Hepatocyte (in vitro differentiated cells): ENCODE measurements at regions not wholly inside any gene's neighbourhood (a gene's known extent, or its start where the extent isn't known, plus 50 kb on each side); places are given as distances from the start of the nearest gene placed in this dataset.

ENCODE experiments used
- DNase-seq: peaks from one replicate; pipeline ENCODE4 v3.0.0-alpha.2; 2016; ENCODE audit warnings: low spot score
- H2AFZ ChIP-seq: fragments of 200-600 bp; sonication (generic); 2 replicates; pipeline ENCODE4 v1.6.0; 2016; ENCODE audit warnings: antibody characterized with exemption, mild to moderate bottlenecking
- H3K27ac ChIP-seq: fragments of 200-600 bp; sonication (generic); 2 replicates; pipeline ENCODE4 v1.5.1; 2016; ENCODE audit warnings: mild to moderate bottlenecking
- H3K27me3 ChIP-seq: fragments of 200-600 bp; sonication (generic); 2 replicates; pipeline ENCODE4 v1.6.1; 2016
- H3K36me3 ChIP-seq: fragments of 200-600 bp; sonication (generic); replicated peaks from 2 replicates; pipeline ENCODE4 v1.5.1; 2016; ENCODE audit warnings: low read depth; ENCODE audit not compliant: insufficient read depth
- H3K4me1 ChIP-seq: fragments of 200-600 bp; sonication (generic); 2 replicates; pipeline ENCODE4 v1.5.1; 2016; ENCODE audit warnings: mild to moderate bottlenecking, moderate library complexity; ENCODE audit not compliant: insufficient read depth
- H3K4me2 ChIP-seq: fragments of 200-600 bp; sonication (generic); 2 replicates; pipeline ENCODE4 v1.6.0; 2016
- H3K4me3 ChIP-seq: fragments of 200-600 bp; sonication (generic); 2 replicates; pipeline ENCODE4 v1.5.1; 2016; ENCODE audit warnings: mild to moderate bottlenecking
- H3K79me2 ChIP-seq: fragments of 200-600 bp; sonication (generic); 2 replicates; pipeline ENCODE4 v1.6.0; 2017; ENCODE audit warnings: mild to moderate bottlenecking
- H3K9me2 ChIP-seq: fragments of 200-600 bp; sonication (generic); replicated peaks from 2 replicates; pipeline ENCODE4 v1.6.0; 2017; ENCODE audit warnings: mild to moderate bottlenecking; ENCODE audit not compliant: insufficient read depth
- H3K9me3 ChIP-seq: fragments of 200-600 bp; sonication (generic); 2 replicates; pipeline ENCODE4 v1.5.1; 2016; ENCODE audit warnings: low read depth, mild to moderate bottlenecking
- H4K20me1 ChIP-seq: fragments of 200-600 bp; sonication (generic); 2 replicates; pipeline ENCODE4 v1.6.0; 2016; ENCODE audit warnings: mild to moderate bottlenecking; ENCODE audit not compliant: insufficient read depth, poor library complexity, severe bottlenecking
- EZH2 ChIP-seq: fragments of 200-600 bp; sonication (generic); IDR thresholded peaks from 2 replicates; pipeline ENCODE4 v1.6.1; 2016; ENCODE audit warnings: antibody characterized with exemption, mild to moderate bottlenecking, borderline replicate concordance
- EZH2phosphoT487 ChIP-seq: fragments of 200-600 bp; sonication (generic); IDR thresholded peaks from one replicate; pipeline ENCODE4 v1.6.1; 2018; ENCODE audit warnings: antibody characterized with exemption, mild to moderate bottlenecking, low read depth, moderate library complexity; ENCODE audit not compliant: unreplicated experiment, severe bottlenecking
- WGBS: methylation state at CpG from one replicate; pipeline ENCODE4 v1.1.6; 2016; ENCODE audit warnings: low lambda C conversion rate; ENCODE audit errors: missing lambda C conversion rate; 5-methylcytosine and 5-hydroxymethylcytosine counted together
- TF ChIP-seq, protein P1 (sequence below): fragments of 200-600 bp; sonication (generic); IDR thresholded peaks from 2 replicates; pipeline ENCODE4 v1.5.1; 2016; ENCODE audit warnings: antibody characterized with exemption, mild to moderate bottlenecking; ENCODE audit not compliant: poor library complexity

- no peak overlapping the region for H2AFZ ChIP-seq
- peaks cover 15% of the 10 kb centered on the region for H3K4me1 ChIP-seq
- no peaks in the 10 kb centered on the region for H3K9me3 ChIP-seq
- peak; percentile 60 for DNase-seq
- H3K79me2 ChIP-seq = no peaks in the 10 kb centered on the region
- 58% methylated on average over 27 of the region's 27 CpGs for WGBS
- no peaks in the 10 kb centered on the region for H4K20me1 ChIP-seq
- H3K9me2 ChIP-seq = no peaks in the 10 kb centered on the region
- peak overlapping the region; percentile 73 for H3K27ac ChIP-seq
- TF ChIP-seq EZH2 (no peak), EZH2phosphoT487 (no peak)
- TF ChIP-seq, protein P1, sequence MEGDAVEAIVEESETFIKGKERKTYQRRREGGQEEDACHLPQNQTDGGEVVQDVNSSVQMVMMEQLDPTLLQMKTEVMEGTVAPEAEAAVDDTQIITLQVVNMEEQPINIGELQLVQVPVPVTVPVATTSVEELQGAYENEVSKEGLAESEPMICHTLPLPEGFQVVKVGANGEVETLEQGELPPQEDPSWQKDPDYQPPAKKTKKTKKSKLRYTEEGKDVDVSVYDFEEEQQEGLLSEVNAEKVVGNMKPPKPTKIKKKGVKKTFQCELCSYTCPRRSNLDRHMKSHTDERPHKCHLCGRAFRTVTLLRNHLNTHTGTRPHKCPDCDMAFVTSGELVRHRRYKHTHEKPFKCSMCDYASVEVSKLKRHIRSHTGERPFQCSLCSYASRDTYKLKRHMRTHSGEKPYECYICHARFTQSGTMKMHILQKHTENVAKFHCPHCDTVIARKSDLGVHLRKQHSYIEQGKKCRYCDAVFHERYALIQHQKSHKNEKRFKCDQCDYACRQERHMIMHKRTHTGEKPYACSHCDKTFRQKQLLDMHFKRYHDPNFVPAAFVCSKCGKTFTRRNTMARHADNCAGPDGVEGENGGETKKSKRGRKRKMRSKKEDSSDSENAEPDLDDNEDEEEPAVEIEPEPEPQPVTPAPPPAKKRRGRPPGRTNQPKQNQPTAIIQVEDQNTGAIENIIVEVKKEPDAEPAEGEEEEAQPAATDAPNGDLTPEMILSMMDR = no peak
- H3K4me2 ChIP-seq = peak overlapping the region; percentile 51
- no peak overlapping the region for H3K4me3 ChIP-seq
- no peaks in the 10 kb centered on the region for H3K36me3 ChIP-seq
- H3K27me3 ChIP-seq = no peaks in the 10 kb centered on the region
Observed at GRCh38 chr22:27420817-27421361, 380.7 kb downstream of the MN1 start.

DNA sequence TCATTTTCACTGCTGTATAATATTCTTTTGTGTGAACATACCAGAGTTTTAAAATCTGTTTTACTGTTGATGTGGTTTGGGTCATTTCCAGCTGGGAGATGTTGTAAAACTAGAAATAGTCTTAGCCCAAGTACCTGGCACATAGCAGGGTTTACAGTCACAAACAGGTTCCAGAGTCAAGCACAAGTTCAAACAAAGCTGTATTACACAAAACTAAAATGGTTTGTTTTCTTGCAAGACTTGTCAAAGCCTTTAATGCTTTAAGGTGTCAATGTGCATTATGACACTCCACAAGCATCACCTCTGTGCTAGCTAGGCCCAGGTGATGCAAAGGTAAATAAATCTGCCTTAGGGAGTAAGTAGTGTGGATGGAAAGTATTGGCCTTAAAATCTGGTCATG lies 379.1 kb downstream of the MN1 start:
- Histone ChIP-seq H3K4me1 (peaks cover 8% of the 10 kb centered on the region), H2AFZ (no peak overlapping the region), H3K4me3 (no peak overlapping the region), H3K9me3 (no peaks in the 10 kb centered on the region), H3K9me2 (no peaks in the 10 kb centered on the region), H3K27me3 (no peaks in the 10 kb centered on the region), H3K79me2 (no peaks in the 10 kb centered on the region), H3K27ac (no peak overlapping the region), H3K36me3 (no peaks in the 10 kb centered on the region), H3K4me2 (no peak overlapping the region), H4K20me1 (no peaks in the 10 kb centered on the region)
- TF ChIP-seq, protein P1 = no peak
- TF ChIP-seq EZH2phosphoT487 (no peak), EZH2 (no peak)
- DNase-seq = no peak

- Histone ChIP-seq H3K36me3 (no peaks in the 10 kb centered on the region), H2AFZ (no peak overlapping the region), H3K79me2 (no peaks in the 10 kb centered on the region), H3K9me3 (no peaks in the 10 kb centered on the region), H3K27ac (no peak overlapping the region), H3K27me3 (no peaks in the 10 kb centered on the region), H3K4me2 (no peak overlapping the region), H3K9me2 (no peaks in the 10 kb centered on the region), H3K4me3 (no peak overlapping the region), H3K4me1 (peaks cover 8% of the 10 kb centered on the region), H4K20me1 (no peaks in the 10 kb centered on the region)
- TF ChIP-seq EZH2phosphoT487 = no peak
- TF ChIP-seq, protein P1 = no peak
- no peak for TF ChIP-seq EZH2
- no peak for DNase-seq
Observed at GRCh38 chr22:27424319-27424718, 377.2 kb downstream of the MN1 start.

DNA sequence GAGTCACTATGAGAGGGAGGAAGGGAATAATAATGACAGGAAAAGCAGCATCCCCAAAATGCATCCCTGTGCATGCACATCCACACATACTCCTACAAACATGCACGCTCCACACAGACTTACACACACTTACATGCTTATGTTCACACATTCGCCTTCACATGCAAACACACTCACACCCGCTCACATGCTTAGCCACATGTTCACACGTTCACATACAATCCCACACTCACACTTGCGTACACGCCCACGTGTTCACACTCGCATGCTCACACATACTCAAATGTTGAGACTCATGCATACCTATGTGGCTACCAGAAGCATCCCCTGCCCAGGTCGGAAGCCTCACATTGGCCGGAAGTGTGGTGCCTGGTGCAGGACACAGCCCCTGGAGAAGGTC lies 372.1 kb downstream of the MN1 start:
- H3K9me3 ChIP-seq = no peaks in the 10 kb centered on the region
- H3K4me2 ChIP-seq = no peak overlapping the region
- 97% methylated on average over 10 of the region's 10 CpGs for WGBS

More for the DNA sequence above, 372.1 kb downstream of the MN1 start:
- DNase-seq = no peak
- H3K79me2 ChIP-seq = no peaks in the 10 kb centered on the region
- H3K4me3 ChIP-seq = no peak overlapping the region
- TF ChIP-seq EZH2phosphoT487 (no peak), EZH2 (no peak)
- TF ChIP-seq, protein P1 = no peak
- H3K4me1 ChIP-seq = peaks cover 6% of the 10 kb centered on the region
- no peaks in the 10 kb centered on the region for H3K27me3 ChIP-seq
- H2AFZ ChIP-seq = no peak overlapping the region
- no peaks in the 10 kb centered on the region for H4K20me1 ChIP-seq
- no peaks in the 10 kb centered on the region for H3K9me2 ChIP-seq
- H3K27ac ChIP-seq = no peak overlapping the region
- no peaks in the 10 kb centered on the region for H3K36me3 ChIP-seq
